NCI-H146 treated with DMSO at 0.1 percent for 48 hours (cell line): ENCODE measurements at regions not wholly inside any gene's neighbourhood (a gene's known extent, or its start where the extent isn't known, plus 50 kb on each side); places are given as distances from the start of the nearest gene placed in this dataset.
A peak's percentile ranks its signal among the peaks of the same experiment; 100 is the strongest.
"Not testable (repeated sequence)": the region's sequence is repeated elsewhere in the genome, so short reads cannot be mapped to it uniquely, and the experiment has no call there.

ENCODE experiments used
- DNase-seq: peaks from one replicate; lab custom pipeline; 2025; ENCODE audit not compliant: unreplicated experiment; lab: John Stamatoyannopoulos, UW

- DNase-seq, result no peak
Measured at GRCh38 chr6:155646443-155646842, 190.8 kb upstream of the NOX3 start.

GRCh38 chr6:155645325-155645724 is 189.7 kb upstream of the NOX3 start:
- DNase-seq, result no peak

- no peak for DNase-seq
Measured at GRCh38 chr6:155641603-155642002, 186.0 kb upstream of the NOX3 start.

- no peak for DNase-seq
Measured at GRCh38 chr6:155638200-155638599, 182.6 kb upstream of the NOX3 start.

GRCh38 chr6:155635416-155635815 is 179.8 kb upstream of the NOX3 start:
- DNase-seq, result no peak

- DNase-seq, result no peak
Measured at GRCh38 chr6:155630085-155630484, 174.4 kb upstream of the NOX3 start.

GRCh38 chr6:155629652-155630051 is 174.0 kb upstream of the NOX3 start:
- DNase-seq, result no peak

- DNase-seq, result no peak
Measured at GRCh38 chr6:155628306-155628705, 172.7 kb upstream of the NOX3 start.

GRCh38 chr6:155627722-155628212 is 172.1 kb upstream of the NOX3 start:
- not testable (repeated sequence) for DNase-seq

GRCh38 chr6:155623450-155624178 is 168.0 kb upstream of the NOX3 start:
- DNase-seq, result no peak

- DNase-seq, result no peak
Measured at GRCh38 chr6:155614606-155615005, 159.0 kb upstream of the NOX3 start.

- DNase-seq, result no peak
Measured at GRCh38 chr6:155611742-155612141, 156.1 kb upstream of the NOX3 start.

- no peak for DNase-seq
Measured at GRCh38 chr6:155604991-155605390, 149.4 kb upstream of the NOX3 start.

- no peak for DNase-seq
Measured at GRCh38 chr6:155599561-155599960, 143.9 kb upstream of the NOX3 start.

GRCh38 chr6:155599160-155599559 is 143.5 kb upstream of the NOX3 start:
- no peak for DNase-seq

- DNase-seq, result peak; percentile 29
Measured at GRCh38 chr6:155595284-155595683, 139.6 kb upstream of the NOX3 start.

- DNase-seq, result no peak
Measured at GRCh38 chr6:155591741-155592140, 136.1 kb upstream of the NOX3 start.

- no peak for DNase-seq
Measured at GRCh38 chr6:155589190-155589589, 133.6 kb upstream of the NOX3 start.

GRCh38 chr6:155587817-155588216 is 132.2 kb upstream of the NOX3 start:
- DNase-seq, result no peak

- no peak for DNase-seq
Measured at GRCh38 chr6:155586090-155586489, 130.5 kb upstream of the NOX3 start.

GRCh38 chr6:155584006-155584405 is 128.4 kb upstream of the NOX3 start:
- no peak for DNase-seq

GRCh38 chr6:155582016-155582991 is 126.7 kb upstream of the NOX3 start:
- no peak for DNase-seq
